ENCODE measurements at regions not wholly inside any gene's neighbourhood (a gene's known extent, or its start where the extent isn't known, plus 50 kb on each side); places are given as distances from the start of the nearest gene placed in this dataset.

DNA sequence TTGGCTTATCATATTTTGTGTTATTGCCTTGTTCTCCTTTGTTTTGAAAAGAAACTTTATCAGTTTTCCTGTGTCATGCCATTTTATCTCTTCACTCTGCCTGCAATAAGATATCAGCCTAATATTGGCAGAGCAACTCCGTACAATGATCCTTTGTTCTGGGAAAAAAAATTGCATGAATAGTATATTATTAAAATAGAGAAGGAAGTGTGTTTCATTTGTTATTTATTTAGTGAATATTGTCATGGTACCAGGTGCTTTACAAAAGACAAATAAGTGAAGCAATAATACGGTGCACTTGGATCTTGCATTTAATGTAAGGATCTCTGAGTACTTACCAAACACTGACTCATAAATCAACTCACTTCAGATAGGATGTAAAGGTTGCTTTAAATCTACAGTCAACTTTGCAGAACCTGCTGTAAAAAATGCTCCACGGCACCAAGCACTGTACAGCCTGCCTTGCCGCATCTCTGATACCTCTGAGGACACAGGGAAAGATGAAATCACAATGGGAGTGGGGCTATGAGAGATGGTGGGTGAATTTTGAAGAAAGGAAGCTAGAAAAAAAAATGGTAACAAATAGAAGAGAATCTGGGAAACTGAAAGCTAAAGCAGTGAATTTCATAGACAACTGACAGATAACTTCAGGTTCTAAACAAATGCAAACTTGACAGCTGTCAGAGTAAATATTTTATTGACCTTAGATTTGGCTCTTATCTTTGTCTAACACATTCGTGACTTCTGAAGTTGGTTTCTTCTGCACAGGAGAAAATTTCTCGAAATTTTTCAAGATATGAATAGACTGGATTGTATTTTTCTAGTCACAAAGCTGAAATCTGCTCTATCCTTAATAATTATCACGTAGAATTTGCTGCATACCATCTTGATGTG lies 232.1 kb downstream of the ENC1 start:
- TF ChIP-seq POLR2A (IDR thresholded peaks at IDR 0.05; ENCODE audit: low read depth, low read length) (no peak), POLR2AphosphoS5 (IDR thresholded peaks at IDR 0.05; ENCODE audit: low read depth, low read length) (no peak)
